ENCODE measurements at regions not wholly inside any gene's neighbourhood (a gene's known extent, or its start where the extent isn't known, plus 50 kb on each side); places are given as distances from the start of the nearest gene placed in this dataset.
"Not testable (repeated sequence)": the region's sequence is repeated elsewhere in the genome, so short reads cannot be mapped to it uniquely, and the experiment has no call there.

DNA sequence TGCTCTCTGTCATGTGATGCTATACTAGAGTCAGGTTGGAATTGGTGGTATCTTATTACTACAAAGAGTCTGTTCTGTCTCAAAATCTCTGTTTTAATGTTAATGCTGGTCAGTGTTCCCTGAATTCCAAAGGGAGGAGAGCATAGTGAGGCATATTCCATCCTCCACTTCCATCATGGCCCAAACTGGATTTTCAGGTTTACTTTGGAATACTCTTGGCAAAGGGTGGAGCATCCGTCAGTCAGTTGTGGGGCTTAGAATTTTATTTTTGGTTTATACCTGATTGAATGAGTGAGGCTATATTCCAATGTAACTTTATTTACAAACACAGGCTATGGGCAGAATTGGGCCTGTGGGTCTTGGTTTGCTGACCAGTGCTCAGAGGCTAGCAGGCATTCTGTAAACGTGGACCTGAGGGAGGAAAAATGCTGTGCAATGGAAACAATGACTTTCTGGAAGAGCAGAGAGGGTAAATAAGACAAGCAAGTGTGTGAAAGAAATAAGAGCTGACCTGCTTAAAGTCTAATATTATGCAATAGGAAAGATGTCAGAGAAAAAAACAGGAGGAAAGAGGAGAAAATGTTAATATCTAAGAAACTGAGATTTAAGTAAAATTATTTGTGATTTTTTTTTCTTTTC lies 106.2 kb upstream of the CLINT1 start:
- Mint-ChIP-seq H3K9me3 (no peaks in the 10 kb centered on the region), H3K4me1 (no peaks in the 10 kb centered on the region), H3K36me3 (ENCODE audit: insufficient read depth) (no peaks in the 10 kb centered on the region), H3K27me3 (peaks cover 20% of the 10 kb centered on the region), H3K27ac (ENCODE audit: low read depth) (no peak overlapping the region), H3K4me3 (no peak overlapping the region)
- DNase-seq (ENCODE audit: low spot score in 2 of 2): no peak
- ATAC-seq (replicated peaks; ENCODE audit: extremely low read depth, poor library complexity, severe bottlenecking): no peak

DNA sequence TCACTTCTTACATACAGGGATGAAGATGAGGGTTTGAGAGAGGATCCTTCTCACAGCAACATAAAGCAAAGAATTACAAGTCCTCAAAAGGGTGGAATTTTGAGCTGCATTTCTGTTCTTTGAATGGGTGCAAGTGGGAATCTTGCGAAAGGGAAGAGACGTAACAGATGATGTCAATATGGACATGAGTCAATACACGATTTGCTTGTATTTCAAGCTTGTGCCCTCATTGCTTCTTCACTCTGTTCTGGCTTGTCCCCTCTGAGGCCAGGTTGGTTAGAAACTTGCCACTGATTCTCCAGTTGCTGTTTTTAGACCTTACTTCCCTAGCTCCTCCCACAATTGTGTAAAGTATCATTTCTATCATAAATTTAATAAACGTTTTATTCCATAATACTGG lies 104.8 kb upstream of the CLINT1 start:
- DNase-seq (ENCODE audit: low spot score in 2 of 2) (no peak), ATAC-seq (replicated peaks; ENCODE audit: extremely low read depth, poor library complexity, severe bottlenecking) (no peak)
- no peaks in the 10 kb centered on the region for H3K36me3 Mint-ChIP-seq (ENCODE audit: insufficient read depth)
- H3K27ac Mint-ChIP-seq (ENCODE audit: low read depth): no peak overlapping the region
- no peak overlapping the region for H3K4me3 Mint-ChIP-seq
- H3K27me3 Mint-ChIP-seq: peaks cover 20% of the 10 kb centered on the region
- no peaks in the 10 kb centered on the region for H3K9me3 Mint-ChIP-seq
- H3K4me1 Mint-ChIP-seq: no peaks in the 10 kb centered on the region

DNA sequence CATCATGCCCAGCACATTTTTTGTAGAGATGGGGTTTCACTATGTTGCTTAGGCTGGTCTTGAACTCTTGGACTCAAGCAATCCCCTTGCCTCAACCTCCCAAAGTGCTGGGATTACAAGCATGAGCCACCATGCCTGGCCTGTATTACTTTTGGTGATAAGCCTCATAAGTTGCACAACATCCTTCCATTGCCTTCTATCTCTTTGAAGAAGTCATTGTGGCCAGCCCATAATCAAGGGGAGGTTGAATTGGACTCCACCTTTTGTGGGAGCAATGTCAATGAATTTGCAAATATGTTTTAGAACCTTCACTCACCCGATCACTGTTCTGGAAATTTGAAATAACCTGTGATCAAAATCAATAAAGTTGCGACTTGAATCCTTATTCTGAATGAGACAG lies 104.3 kb upstream of the CLINT1 start:
- Mint-ChIP-seq H3K27ac (ENCODE audit: low read depth) (no peak overlapping the region), H3K27me3 (peaks cover 20% of the 10 kb centered on the region), H3K36me3 (ENCODE audit: insufficient read depth) (no peaks in the 10 kb centered on the region), H3K4me1 (no peaks in the 10 kb centered on the region), H3K4me3 (no peak overlapping the region), H3K9me3 (no peaks in the 10 kb centered on the region)
- ATAC-seq (replicated peaks; ENCODE audit: extremely low read depth, poor library complexity, severe bottlenecking): no peak
- no peak for DNase-seq (ENCODE audit: low spot score in 2 of 2)

DNA sequence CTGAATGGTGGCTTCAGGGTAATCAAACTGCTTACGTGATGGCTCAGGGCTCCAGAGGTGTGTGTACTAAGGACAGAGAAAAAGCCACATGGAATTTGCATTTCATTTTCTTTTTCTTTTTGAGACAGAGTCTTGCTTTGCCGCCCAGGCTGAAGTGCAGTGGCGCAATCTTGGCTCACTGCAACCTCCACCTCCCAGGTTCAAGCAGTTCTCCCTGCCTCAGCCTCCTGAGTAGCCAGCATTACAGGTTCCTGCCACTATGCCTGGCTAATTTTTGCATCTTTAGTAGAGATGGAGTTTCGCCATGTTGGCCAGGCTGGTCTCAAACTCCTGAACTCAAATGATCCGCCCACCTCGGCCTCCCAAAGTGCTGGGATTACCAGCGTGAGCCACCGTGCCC lies 103.7 kb upstream of the CLINT1 start:
- H3K4me3 Mint-ChIP-seq; H3K36me3 Mint-ChIP-seq (ENCODE audit: insufficient read depth); H3K9me3 Mint-ChIP-seq; H3K4me1 Mint-ChIP-seq; DNase-seq (ENCODE audit: low spot score in 2 of 2); ATAC-seq (replicated peaks; ENCODE audit: extremely low read depth, poor library complexity, severe bottlenecking); H3K27ac Mint-ChIP-seq (ENCODE audit: low read depth): not testable (repeated sequence)
- H3K27me3 Mint-ChIP-seq: peaks cover 20% of the 10 kb centered on the region

DNA sequence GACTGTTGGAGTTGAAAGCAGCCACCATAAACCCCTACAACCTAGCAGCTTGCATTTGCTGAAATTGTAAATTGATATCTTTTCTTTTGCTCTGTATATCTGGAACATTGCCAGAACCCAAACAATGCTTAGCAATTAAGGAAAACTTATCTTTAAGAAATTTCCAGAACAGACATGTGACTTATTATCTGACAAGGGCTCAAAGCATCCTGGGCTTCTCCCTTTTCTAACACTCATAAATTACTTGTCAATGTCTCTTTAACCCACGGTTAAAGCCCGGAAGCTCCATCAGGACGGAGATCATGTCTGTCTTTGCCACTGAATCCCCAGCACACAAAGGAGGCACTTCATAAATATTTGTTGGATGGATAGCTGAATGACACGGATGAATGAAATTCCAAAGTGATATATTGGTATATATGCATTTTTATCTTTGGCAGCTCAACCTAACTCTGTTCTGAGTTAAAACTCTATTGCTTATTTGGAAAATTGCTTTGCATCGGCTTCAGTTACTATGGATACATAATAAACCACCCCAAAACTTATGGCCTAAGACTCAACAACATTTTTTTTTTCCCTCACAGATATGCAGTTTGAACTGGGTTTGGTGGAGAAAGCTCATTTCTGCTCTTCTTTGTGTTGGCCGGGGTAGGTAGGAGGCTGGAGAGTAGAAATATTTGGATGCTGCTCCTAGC lies 103.1 kb upstream of the CLINT1 start:
- peaks cover 26% of the 10 kb centered on the region for H3K27me3 Mint-ChIP-seq
- no peaks in the 10 kb centered on the region for H3K9me3 Mint-ChIP-seq
- H3K4me1 Mint-ChIP-seq: no peaks in the 10 kb centered on the region
- H3K27ac Mint-ChIP-seq (ENCODE audit: low read depth): no peak overlapping the region
- H3K36me3 Mint-ChIP-seq (ENCODE audit: insufficient read depth): no peaks in the 10 kb centered on the region
- H3K4me3 Mint-ChIP-seq: no peak overlapping the region
- no peak for DNase-seq (ENCODE audit: low spot score in 2 of 2)
- no peak for ATAC-seq (replicated peaks; ENCODE audit: extremely low read depth, poor library complexity, severe bottlenecking)

DNA sequence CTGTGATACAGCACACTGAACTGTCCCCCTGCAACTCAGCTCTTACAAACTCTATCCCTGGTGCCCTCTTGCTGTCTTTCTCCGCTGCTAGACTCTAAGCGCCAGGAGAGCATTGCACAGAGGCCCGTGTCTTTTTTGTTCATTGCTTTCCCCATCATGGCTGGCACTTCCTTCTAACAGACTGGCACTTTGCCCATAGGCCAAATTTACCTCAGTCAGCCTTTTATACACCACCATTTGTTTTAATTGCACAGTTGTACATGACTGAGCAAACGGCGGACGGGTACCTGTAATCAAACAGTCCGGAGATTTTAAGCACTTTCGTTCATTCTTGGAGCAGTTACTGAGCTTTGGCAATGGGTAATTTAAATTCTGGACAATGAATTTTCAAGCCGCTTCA lies 102.2 kb upstream of the CLINT1 start:
- H3K27ac Mint-ChIP-seq (ENCODE audit: low read depth): no peak overlapping the region
- DNase-seq (ENCODE audit: low spot score in 2 of 2): no peak
- no peaks in the 10 kb centered on the region for H3K4me1 Mint-ChIP-seq
- ATAC-seq (replicated peaks; ENCODE audit: extremely low read depth, poor library complexity, severe bottlenecking): no peak
- no peak overlapping the region for H3K4me3 Mint-ChIP-seq
- peaks cover 35% of the 10 kb centered on the region for H3K27me3 Mint-ChIP-seq
- no peaks in the 10 kb centered on the region for H3K36me3 Mint-ChIP-seq (ENCODE audit: insufficient read depth)
- H3K9me3 Mint-ChIP-seq: no peaks in the 10 kb centered on the region

DNA sequence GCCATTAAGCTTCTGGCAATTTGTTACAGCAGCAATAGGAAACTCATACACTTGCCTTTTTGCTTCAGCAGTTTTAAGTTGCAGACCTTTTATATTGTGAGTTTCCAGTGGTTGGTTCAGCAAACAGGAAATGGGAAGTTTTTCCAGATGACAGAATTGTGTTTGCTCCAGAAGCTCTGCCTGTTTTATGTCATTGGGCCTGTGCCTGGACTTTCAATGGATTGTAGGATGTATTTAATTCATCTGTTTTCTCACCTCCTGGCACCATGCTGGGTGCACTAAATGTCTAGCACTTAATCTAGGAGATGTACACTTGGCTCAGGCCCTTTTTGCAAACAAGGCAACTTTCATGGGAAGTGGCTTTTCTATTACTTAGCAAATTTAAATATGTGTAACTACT lies 100.4 kb upstream of the CLINT1 start:
- no peaks in the 10 kb centered on the region for H3K4me1 Mint-ChIP-seq
- no peaks in the 10 kb centered on the region for H3K9me3 Mint-ChIP-seq
- DNase-seq (ENCODE audit: low spot score in 2 of 2) (no peak), ATAC-seq (replicated peaks; ENCODE audit: extremely low read depth, poor library complexity, severe bottlenecking) (no peak)
- H3K4me3 Mint-ChIP-seq: no peak overlapping the region
- no peaks in the 10 kb centered on the region for H3K36me3 Mint-ChIP-seq (ENCODE audit: insufficient read depth)
- no peak overlapping the region for H3K27ac Mint-ChIP-seq (ENCODE audit: low read depth)
- H3K27me3 Mint-ChIP-seq: peaks cover 46% of the 10 kb centered on the region

DNA sequence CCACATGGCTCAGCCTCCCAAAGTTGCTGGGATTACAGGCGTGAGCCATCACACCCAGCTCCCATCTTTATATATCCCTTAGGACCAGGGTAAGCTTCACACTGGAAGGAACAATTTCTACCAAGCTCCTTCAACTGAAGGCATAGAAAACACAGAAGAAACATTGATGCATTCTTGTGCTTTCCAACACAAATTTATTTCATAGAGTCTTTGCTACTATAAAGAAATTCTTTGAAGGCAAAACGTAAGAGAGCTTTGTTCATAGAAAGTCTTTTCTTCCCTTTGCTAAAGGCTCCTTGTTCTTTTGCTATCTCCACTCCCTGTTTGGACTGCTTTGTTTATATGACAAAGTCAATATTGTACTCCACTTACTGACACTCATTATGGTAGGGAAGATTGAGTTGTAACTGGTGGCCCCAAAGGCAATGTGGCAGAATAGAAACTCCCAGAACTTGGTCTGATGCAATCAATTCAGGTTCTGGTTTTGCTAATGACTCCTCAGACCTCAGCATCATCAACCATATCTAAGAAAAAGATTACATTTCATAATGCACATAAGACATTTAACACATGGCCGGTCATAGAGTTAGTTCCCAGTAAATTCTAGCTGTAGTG lies 97.4 kb upstream of the CLINT1 start:
- no peaks in the 10 kb centered on the region for H3K9me3 Mint-ChIP-seq
- peaks cover 61% of the 10 kb centered on the region for H3K27me3 Mint-ChIP-seq
- H3K4me3 Mint-ChIP-seq: no peak overlapping the region
- H3K27ac Mint-ChIP-seq (ENCODE audit: low read depth): no peak overlapping the region
- no peaks in the 10 kb centered on the region for H3K4me1 Mint-ChIP-seq
- H3K36me3 Mint-ChIP-seq (ENCODE audit: insufficient read depth): no peaks in the 10 kb centered on the region
- DNase-seq (ENCODE audit: low spot score in 2 of 2) (no peak), ATAC-seq (replicated peaks; ENCODE audit: extremely low read depth, poor library complexity, severe bottlenecking) (no peak)

DNA sequence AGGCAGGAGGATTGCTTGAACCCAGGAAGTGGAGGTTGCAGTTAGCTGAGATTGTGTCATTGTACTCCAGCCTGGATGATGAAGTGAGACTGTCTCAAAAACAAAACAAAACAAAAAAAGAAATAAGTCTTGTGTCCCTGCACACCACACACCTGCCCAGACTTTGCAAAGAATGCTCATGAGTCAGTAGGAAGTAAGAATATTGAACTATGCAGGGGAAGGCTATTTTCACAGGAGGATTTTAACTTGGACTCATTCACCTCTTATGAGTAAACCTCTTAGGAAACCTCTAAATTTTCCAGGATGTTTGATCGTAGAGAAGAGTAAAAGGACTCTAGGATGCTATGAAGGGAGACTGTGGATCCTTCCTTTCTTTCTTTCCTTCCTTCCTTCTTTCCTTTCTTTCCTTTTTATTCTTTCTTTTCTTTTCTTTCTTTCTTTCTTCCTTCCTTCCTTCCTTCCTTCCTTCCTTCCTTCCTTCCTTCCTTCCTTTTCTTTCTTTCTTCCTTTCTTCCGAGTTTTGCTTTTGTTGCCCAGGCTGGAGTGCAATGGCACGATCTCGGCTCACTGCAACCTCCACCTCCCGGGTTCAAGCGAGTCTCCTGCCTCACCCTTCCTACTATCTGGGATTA lies 96.7 kb upstream of the CLINT1 start:
- ATAC-seq (replicated peaks; ENCODE audit: extremely low read depth, poor library complexity, severe bottlenecking) (no peak), DNase-seq (ENCODE audit: low spot score in 2 of 2) (no peak)
- no peaks in the 10 kb centered on the region for H3K4me1 Mint-ChIP-seq
- H3K27me3 Mint-ChIP-seq: peaks cover 53% of the 10 kb centered on the region
- H3K9me3 Mint-ChIP-seq: no peaks in the 10 kb centered on the region
- no peak overlapping the region for H3K4me3 Mint-ChIP-seq
- no peaks in the 10 kb centered on the region for H3K36me3 Mint-ChIP-seq (ENCODE audit: insufficient read depth)
- H3K27ac Mint-ChIP-seq (ENCODE audit: low read depth): no peak overlapping the region

DNA sequence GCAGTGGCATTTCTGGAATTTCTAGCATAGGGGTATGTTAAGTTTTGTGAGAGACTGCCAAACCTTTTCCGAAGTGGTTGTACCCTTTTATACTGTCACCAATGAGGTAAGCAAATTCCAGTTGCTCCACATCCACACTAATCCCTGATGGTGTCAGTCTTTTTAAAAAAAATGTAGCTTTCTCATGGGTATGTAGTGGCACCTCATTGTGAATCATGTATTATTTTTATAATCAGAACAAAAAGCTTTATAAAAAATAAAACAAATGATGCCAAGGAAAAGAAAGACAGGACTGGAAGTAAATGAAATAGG lies 93.4 kb upstream of the CLINT1 start:
- no peak overlapping the region for H3K4me3 Mint-ChIP-seq
- peaks cover 6% of the 10 kb centered on the region for H3K4me1 Mint-ChIP-seq
- no peak for ATAC-seq (replicated peaks; ENCODE audit: extremely low read depth, poor library complexity, severe bottlenecking)
- DNase-seq (ENCODE audit: low spot score in 2 of 2): no peak
- H3K9me3 Mint-ChIP-seq: no peaks in the 10 kb centered on the region
- peaks cover 74% of the 10 kb centered on the region for H3K27me3 Mint-ChIP-seq
- no peak overlapping the region for H3K27ac Mint-ChIP-seq (ENCODE audit: low read depth)
- H3K36me3 Mint-ChIP-seq (ENCODE audit: insufficient read depth): no peaks in the 10 kb centered on the region

DNA sequence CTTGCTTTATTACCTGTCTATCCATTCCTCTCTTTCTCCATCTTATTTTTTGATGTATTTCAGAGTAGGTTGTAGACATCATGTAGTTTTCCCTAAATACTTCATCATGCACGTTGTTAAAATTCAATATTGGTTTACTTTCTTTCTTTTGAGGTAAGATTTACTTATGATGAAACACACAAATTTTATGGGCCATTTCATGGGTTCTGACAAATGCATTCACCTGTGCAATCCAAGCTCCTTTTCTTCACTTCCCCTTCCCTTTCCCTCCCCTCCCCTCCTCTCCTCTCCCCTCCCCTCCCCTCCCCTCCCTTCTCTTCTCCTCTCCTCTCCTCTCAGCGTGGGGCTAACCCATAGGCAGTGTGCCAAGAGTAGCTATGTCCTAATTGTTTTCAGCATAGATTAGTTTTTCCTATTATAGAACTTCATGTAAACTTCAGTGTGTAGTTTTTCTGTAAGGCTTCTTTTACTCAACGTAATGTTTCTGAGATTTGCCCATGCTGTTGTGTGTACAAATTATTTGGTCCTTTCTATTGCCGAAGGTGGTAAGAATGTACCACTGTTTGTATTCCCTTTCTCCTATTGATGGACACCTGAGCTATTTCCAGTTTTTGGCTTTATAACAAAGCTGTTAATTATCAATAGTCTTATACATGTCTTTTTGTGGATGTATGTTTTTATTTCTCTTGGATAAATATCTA lies 92.9 kb upstream of the CLINT1 start:
- ATAC-seq (replicated peaks; ENCODE audit: extremely low read depth, poor library complexity, severe bottlenecking): no peak
- Mint-ChIP-seq H3K27me3 (peaks cover 74% of the 10 kb centered on the region), H3K36me3 (ENCODE audit: insufficient read depth) (no peaks in the 10 kb centered on the region), H3K4me1 (peaks cover 6% of the 10 kb centered on the region), H3K9me3 (no peaks in the 10 kb centered on the region), H3K27ac (ENCODE audit: low read depth) (no peak overlapping the region), H3K4me3 (no peak overlapping the region)
- DNase-seq (ENCODE audit: low spot score in 2 of 2): no peak

DNA sequence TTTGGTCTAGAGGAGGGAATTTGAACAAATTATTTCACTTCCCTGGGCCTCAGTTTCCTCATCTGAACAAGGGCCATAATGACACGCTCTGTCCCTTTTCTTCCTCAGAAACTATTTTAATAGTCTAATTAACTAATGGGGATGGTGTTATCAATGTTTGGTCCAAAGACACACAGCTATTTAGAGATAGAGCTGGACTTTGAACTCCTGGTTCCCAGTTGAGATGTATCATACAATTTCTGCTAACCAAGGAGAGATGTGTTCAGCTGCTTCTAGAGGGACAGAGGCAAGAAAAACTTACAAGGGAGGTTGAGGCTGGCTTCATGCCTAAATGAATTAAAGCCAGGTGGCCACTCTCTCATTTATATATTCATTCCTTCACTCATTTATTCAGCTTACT lies 90.6 kb upstream of the CLINT1 start:
- H3K27ac Mint-ChIP-seq (ENCODE audit: low read depth): no peak overlapping the region
- H3K4me3 Mint-ChIP-seq: no peak overlapping the region
- ATAC-seq (replicated peaks; ENCODE audit: extremely low read depth, poor library complexity, severe bottlenecking) (no peak), DNase-seq (ENCODE audit: low spot score in 2 of 2) (no peak)
- peaks cover 60% of the 10 kb centered on the region for H3K27me3 Mint-ChIP-seq
- H3K4me1 Mint-ChIP-seq: peaks cover 6% of the 10 kb centered on the region
- H3K36me3 Mint-ChIP-seq (ENCODE audit: insufficient read depth): no peaks in the 10 kb centered on the region
- no peaks in the 10 kb centered on the region for H3K9me3 Mint-ChIP-seq

Data from central memory CD8-positive, alpha-beta T cell (primary cell).